C4-2B (cell line): ENCODE measurements at regions not wholly inside any gene's neighbourhood (a gene's known extent, or its start where the extent isn't known, plus 50 kb on each side); places are given as distances from the start of the nearest gene placed in this dataset.

Experiments used
- H3K27ac ChIP-seq: fragments of 450-650 bp; 2 replicates; pipeline ENCODE4 v1.5.1; 2017
- CTCF ChIP-seq: fragments of 450-650 bp; conservative IDR thresholded peaks from 2 replicates; pipeline ENCODE4 v1.5.1; 2017; ENCODE audit warnings: mild to moderate bottlenecking
- ZFX ChIP-seq: fragments of 450-650 bp; IDR thresholded peaks from 2 replicates; pipeline ENCODE4 v1.6.1; 2017

- TF ChIP-seq ZFX (no peak), CTCF (no peak)
- no peak overlapping the region for H3K27ac ChIP-seq
Observed at GRCh38 chr15:91712286-91712685, 141.2 kb upstream of the SLCO3A1 start.

- no peak overlapping the region for H3K27ac ChIP-seq
- TF ChIP-seq ZFX (no peak), CTCF (no peak)
Observed at GRCh38 chr15:91716536-91716935, 137.0 kb upstream of the SLCO3A1 start.

GRCh38 chr15:91717811-91718210, 135.7 kb upstream of the SLCO3A1 start:
- TF ChIP-seq CTCF (no peak), ZFX (no peak)
- no peak overlapping the region for H3K27ac ChIP-seq

- no peak overlapping the region for H3K27ac ChIP-seq
- TF ChIP-seq CTCF: no peak
- no peak for TF ChIP-seq ZFX
Observed at GRCh38 chr15:91723959-91724358, 129.5 kb upstream of the SLCO3A1 start.

- TF ChIP-seq ZFX (no peak), CTCF (no peak)
- no peak overlapping the region for H3K27ac ChIP-seq
Observed at GRCh38 chr15:91733661-91734060, 119.8 kb upstream of the SLCO3A1 start.

- no peak for TF ChIP-seq ZFX
- TF ChIP-seq CTCF: no peak
Observed at GRCh38 chr15:91737151-91737818, 116.2 kb upstream of the SLCO3A1 start.

GRCh38 chr15:91741986-91742385, 111.5 kb upstream of the SLCO3A1 start:
- H3K27ac ChIP-seq: no peak overlapping the region
- TF ChIP-seq CTCF: no peak
- TF ChIP-seq ZFX: no peak

More at GRCh38 chr15:91737151-91737818, 116.2 kb upstream of the SLCO3A1 start:
- H3K27ac ChIP-seq: no peak overlapping the region
